Transverse colon (tissue), 4 donors: ENCODE measurements at regions not wholly inside any gene's neighbourhood (a gene's known extent, or its start where the extent isn't known, plus 50 kb on each side); places are given as distances from the start of the nearest gene placed in this dataset.

Experiments used
- DNase-seq: peaks from one replicate; pipeline ENCODE4 v3.0.0-alpha.2; 2019
- H3K27ac ChIP-seq, 4 donors: fragments of 200-600 bp; sonication (generic); 2 replicates each; pipeline ENCODE4 v1.5.1; 2016 to 2018; ENCODE audit warnings: inconsistent platforms in 4 of 4
- H3K27me3 ChIP-seq: fragments of 200-600 bp; sonication (generic); 2 replicates; pipeline ENCODE4 v1.5.1; 2017; ENCODE audit warnings: inconsistent platforms
- H3K36me3 ChIP-seq, 4 donors: fragments of 200-600 bp; sonication (generic); 2 replicates each; pipeline ENCODE4 v1.5.1; 2017 to 2019; ENCODE audit warnings: inconsistent platforms in 4 of 4
- H3K4me1 ChIP-seq, 4 donors: fragments of 200-600 bp; sonication (generic); 2 replicates each; pipeline ENCODE4 v1.5.1; 2017 to 2020; ENCODE audit warnings: inconsistent platforms in 4 of 4
- H3K4me3 ChIP-seq, 4 donors: fragments of 200-600 bp; sonication (generic); 1 replicate in 1 of 4; 2 replicates in 3 of 4; pipeline versions ENCODE4 v1.5.1 to v1.6.1; 2017 to 2019; ENCODE audit warnings: inconsistent platforms in 4 of 4
- H3K9me3 ChIP-seq, 2 donors: fragments of 200-600 bp; sonication (generic); 2 replicates each; pipeline ENCODE4 v1.5.1; 2017 to 2019; ENCODE audit warnings: inconsistent platforms in 2 of 2
- CTCF ChIP-seq, 5 experiments: fragments of 200-600 bp in 3 of 5; fragments of 450-650 bp in 2 of 5; sonication (generic) in 3 of 5; IDR thresholded peaks; 1 replicate in 2 of 5; 2 replicates in 3 of 5; pipeline ENCODE4 v1.5.1; 2016 to 2017; ENCODE audit warnings: antibody characterized with exemption in 5 of 5, inconsistent platforms in 3 of 5, mild to moderate bottlenecking in 2 of 5, moderate library complexity in 1 of 5
- EP300 ChIP-seq: sonication (generic); formaldehyde crosslinking; IDR thresholded peaks from one replicate; pipeline ENCODE4 v1.6.1; 2017; ENCODE audit warnings: antibody characterized with exemption, low read depth
- POLR2A ChIP-seq: fragments of 450-650 bp; IDR thresholded peaks from one replicate; pipeline ENCODE4 v1.6.1; 2016; ENCODE audit warnings: antibody characterized with exemption, mild to moderate bottlenecking, moderate library complexity
- POLR2AphosphoS5 ChIP-seq, 3 donors: sonication (generic); formaldehyde crosslinking; IDR thresholded peaks; one replicate each; pipeline ENCODE4 v1.6.1; 2016; ENCODE audit warnings: antibody characterized with exemption in 3 of 3
- WGBS, 2 donors: methylation state at CpG; one replicate each; pipeline ENCODE4 v1.1.5; 2018; ENCODE audit warnings: low coverage in 1 of 2; 5-methylcytosine and 5-hydroxymethylcytosine counted together
- in situ Hi-C, 4 donors: fragments of 200-750 bp; cut with MboI; loops; one replicate each; pipeline versions ENCODE4 v1.15.0 to v1.15.1; 2017; ENCODE audit warnings: low sequenced_read_pairs in 3 of 4, low pct_ligation_motif_present in 1 of 4, low pct_unique_long_range_greater_than_20kb in 1 of 4
- intact Hi-C: fragments of 100-400 bp; cut with DNase I; formaldehyde crosslinking; loops from one replicate; pipeline ENCODE4 v1.15.1; 2023; ENCODE audit warnings: low total_unique reads

DNA sequence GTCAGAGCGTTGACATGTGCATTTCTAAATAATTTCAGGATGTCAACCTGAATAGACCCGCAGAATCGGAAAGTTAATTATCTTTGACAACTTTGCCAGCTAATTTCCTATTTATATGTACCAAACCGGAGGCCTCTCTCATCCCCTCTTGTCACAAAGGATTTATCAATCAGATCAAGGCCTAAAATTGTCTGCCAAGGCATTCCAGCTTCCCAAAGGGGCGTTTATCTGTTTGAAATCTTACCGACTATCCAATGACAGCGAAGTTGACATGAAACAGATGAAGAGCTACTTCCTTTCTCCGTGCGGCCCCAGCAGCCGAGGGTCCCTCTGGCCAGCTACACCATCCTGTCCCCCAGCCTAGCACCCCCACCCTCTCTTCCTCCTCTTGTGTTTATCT, 223.7 kb upstream of the DYNLRB2 start:
- Histone ChIP-seq H3K9me3 (no peaks in the 10 kb centered on the region), H3K4me3 (no peak overlapping the region), H3K4me1 (no peaks in the 10 kb centered on the region), H3K36me3 (no peaks in the 10 kb centered on the region), H3K27ac (no peak overlapping the region), H3K27me3 (no peaks in the 10 kb centered on the region)
- intact Hi-C loops (no loop called here), in situ Hi-C loops (no loop called here)
- TF ChIP-seq EP300 (no peak), POLR2AphosphoS5 (IDR thresholded peaks at IDR 0.05) (no peak), CTCF (IDR thresholded peaks at IDR 0.05) (no peak), POLR2A (no peak)
- DNase-seq = no peak
- 70 to 79% methylated on average over 5 to 10 of the region's 10 CpGs for WGBS, 2 donors

DNA sequence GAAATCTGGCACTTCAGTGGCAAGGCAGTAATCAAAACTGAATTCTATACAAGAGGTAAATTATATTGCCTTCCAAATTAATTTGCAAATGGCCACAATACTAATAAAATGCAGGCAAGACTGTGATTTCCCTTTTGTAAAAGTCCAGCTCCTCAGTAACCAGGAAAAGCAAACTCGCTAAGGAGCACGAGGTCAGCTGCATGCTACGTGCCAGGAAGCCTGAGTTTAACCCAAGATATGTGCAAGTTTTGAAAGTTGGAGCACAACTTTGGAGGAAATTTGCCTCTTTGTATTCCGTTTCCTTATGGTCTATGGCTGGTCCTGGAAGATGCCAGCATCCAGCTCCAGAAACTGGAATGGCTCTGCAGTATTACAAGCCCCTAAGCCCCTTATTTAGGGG, 226.8 kb upstream of the DYNLRB2 start:
- TF ChIP-seq EP300 (no peak), CTCF (IDR thresholded peaks at IDR 0.05) (no peak), POLR2A (no peak), POLR2AphosphoS5 (IDR thresholded peaks at IDR 0.05) (no peak)
- Histone ChIP-seq H3K36me3 (no peaks in the 10 kb centered on the region), H3K4me1 (no peaks in the 10 kb centered on the region), H3K4me3 (no peak overlapping the region), H3K27ac (no peak overlapping the region), H3K9me3 (no peaks in the 10 kb centered on the region), H3K27me3 (no peaks in the 10 kb centered on the region)
- no peak for DNase-seq
- intact Hi-C loops = no loop called here
- 80 to 84% methylated on average over 1 to 4 of the region's 4 CpGs for WGBS, 2 donors
- in situ Hi-C loops = no loop called here

GRCh38 chr16:80309178-80309577, 231.6 kb upstream of the DYNLRB2 start:
- DNase-seq = no peak
- no peaks in the 10 kb centered on the region for H3K36me3 ChIP-seq
- intact Hi-C loops = no loop called here
- 29 to 71% methylated on average over 3 of the region's 3 CpGs for WGBS, 2 donors
- no peaks in the 10 kb centered on the region for H3K9me3 ChIP-seq
- no peaks in the 10 kb centered on the region for H3K27me3 ChIP-seq
- no peak for TF ChIP-seq POLR2AphosphoS5 (IDR thresholded peaks at IDR 0.05)
- TF ChIP-seq POLR2A = no peak
- TF ChIP-seq EP300 = no peak
- no peak for TF ChIP-seq CTCF (IDR thresholded peaks at IDR 0.05)
- in situ Hi-C loops = no loop called here
- no peaks in the 10 kb centered on the region for H3K4me1 ChIP-seq
- H3K27ac ChIP-seq = no peak overlapping the region
- no peak overlapping the region for H3K4me3 ChIP-seq

DNA sequence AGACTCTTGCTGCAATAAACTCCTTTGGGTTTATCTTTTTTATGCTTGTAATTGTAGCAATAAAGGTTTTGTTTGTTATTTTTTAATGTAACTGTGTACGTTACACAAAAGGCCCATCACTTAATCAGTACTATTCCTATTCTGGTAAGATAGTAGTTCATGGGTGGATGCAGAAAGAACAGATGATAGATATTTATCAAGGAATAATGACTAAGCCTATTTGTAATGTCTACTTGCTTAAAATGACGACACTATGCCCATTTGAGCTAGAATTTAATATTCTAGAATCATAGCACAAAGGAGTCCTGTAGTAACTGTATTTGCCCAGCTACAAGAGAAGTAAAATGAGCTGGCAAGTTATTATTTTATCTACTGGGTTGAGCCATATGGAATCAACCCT, 235.4 kb upstream of the DYNLRB2 start:
- Histone ChIP-seq H3K9me3 (no peaks in the 10 kb centered on the region), H3K4me3 (no peak overlapping the region), H3K27me3 (no peaks in the 10 kb centered on the region), H3K4me1 (no peaks in the 10 kb centered on the region), H3K36me3 (no peaks in the 10 kb centered on the region), H3K27ac (no peak overlapping the region)
- in situ Hi-C loops = no loop called here
- TF ChIP-seq POLR2A (no peak), POLR2AphosphoS5 (IDR thresholded peaks at IDR 0.05) (no peak), EP300 (no peak), CTCF (IDR thresholded peaks at IDR 0.05) (no peak)
- 56 to 60% methylated on average over 2 of the region's 2 CpGs for WGBS, 2 donors
- DNase-seq = no peak
- intact Hi-C loops = no loop called here
